ENCODE measurements at regions not wholly inside any gene's neighbourhood (a gene's known extent, or its start where the extent isn't known, plus 50 kb on each side); places are given as distances from the start of the nearest gene placed in this dataset.

GRCh38 chr22:19645391-19645790, 68.9 kb upstream of the SEPTIN5 start:
- peak; percentile 19 for DNase-seq (ENCODE audit: low read depth)
- TF ChIP-seq MYC (IDR thresholded peaks at IDR 0.05; ENCODE audit: low read depth, low read length) (no peak), POLR2A (IDR thresholded peaks at IDR 0.05; ENCODE audit: extremely low read depth, insufficient read length) (no peak), CTCF (IDR thresholded peaks at IDR 0.05; ENCODE audit: low read depth, low read length) (no peak)
- TF ChIP-seq, protein P1, sequence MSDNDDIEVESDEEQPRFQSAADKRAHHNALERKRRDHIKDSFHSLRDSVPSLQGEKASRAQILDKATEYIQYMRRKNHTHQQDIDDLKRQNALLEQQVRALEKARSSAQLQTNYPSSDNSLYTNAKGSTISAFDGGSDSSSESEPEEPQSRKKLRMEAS (IDR thresholded peaks at IDR 0.05; ENCODE audit: low read depth, low read length) = no peak
- no peak overlapping the region for H3K4me3 ChIP-seq (ENCODE audit: low read depth, low read length)

GRCh38 chr22:19645905-19646304, 68.4 kb upstream of the SEPTIN5 start:
- no peak overlapping the region for H3K4me3 ChIP-seq (ENCODE audit: low read depth, low read length)
- TF ChIP-seq, protein P1 (IDR thresholded peaks at IDR 0.05; ENCODE audit: low read depth, low read length) = no peak
- TF ChIP-seq CTCF (IDR thresholded peaks at IDR 0.05; ENCODE audit: low read depth, low read length) = no peak
- TF ChIP-seq MYC (IDR thresholded peaks at IDR 0.05; ENCODE audit: low read depth, low read length) = no peak
- no peak for TF ChIP-seq POLR2A (IDR thresholded peaks at IDR 0.05; ENCODE audit: extremely low read depth, insufficient read length)
- DNase-seq (ENCODE audit: low read depth) = no peak

DNA sequence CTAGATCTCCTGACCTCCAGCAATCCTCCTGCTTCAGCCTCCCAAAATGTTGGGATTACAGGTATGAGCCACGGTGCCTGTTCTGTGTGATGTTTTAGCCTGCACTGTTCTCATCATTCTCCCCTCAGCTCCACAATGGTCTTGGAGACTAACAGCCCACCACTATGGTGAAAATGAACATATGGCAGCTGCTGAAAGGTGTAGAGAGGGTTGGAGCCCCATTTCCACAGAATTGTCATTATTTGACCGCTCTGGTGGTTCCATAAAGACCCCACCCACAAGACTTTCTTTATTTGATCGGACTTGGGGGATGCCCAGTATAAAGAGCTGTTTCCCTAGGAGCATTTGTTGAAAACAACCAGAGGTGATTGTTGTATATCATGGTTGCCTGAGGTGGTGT, 67.9 kb upstream of the SEPTIN5 start:
- DNase-seq (ENCODE audit: low read depth) = no peak
- TF ChIP-seq MYC (IDR thresholded peaks at IDR 0.05; ENCODE audit: low read depth, low read length) = no peak
- TF ChIP-seq CTCF (IDR thresholded peaks at IDR 0.05; ENCODE audit: low read depth, low read length) = no peak
- TF ChIP-seq POLR2A (IDR thresholded peaks at IDR 0.05; ENCODE audit: extremely low read depth, insufficient read length) = no peak
- TF ChIP-seq, protein P1 (IDR thresholded peaks at IDR 0.05; ENCODE audit: low read depth, low read length) = no peak
- no peak overlapping the region for H3K4me3 ChIP-seq (ENCODE audit: low read depth, low read length)

GRCh38 chr22:19648419-19648929, 65.8 kb upstream of the SEPTIN5 start:
- TF ChIP-seq, protein P1 (IDR thresholded peaks at IDR 0.05; ENCODE audit: low read depth, low read length) = no peak
- TF ChIP-seq POLR2A (IDR thresholded peaks at IDR 0.05; ENCODE audit: extremely low read depth, insufficient read length) = no peak
- TF ChIP-seq CTCF (IDR thresholded peaks at IDR 0.05; ENCODE audit: low read depth, low read length) = no peak
- no peak for TF ChIP-seq MYC (IDR thresholded peaks at IDR 0.05; ENCODE audit: low read depth, low read length)
- peak; percentile 37 for DNase-seq (ENCODE audit: low read depth)
- H3K4me3 ChIP-seq (ENCODE audit: low read depth, low read length) = no peak overlapping the region

GRCh38 chr22:19652316-19652715, 62.0 kb upstream of the SEPTIN5 start:
- no peak for DNase-seq (ENCODE audit: low read depth)
- TF ChIP-seq POLR2A (IDR thresholded peaks at IDR 0.05; ENCODE audit: extremely low read depth, insufficient read length) (no peak), MYC (IDR thresholded peaks at IDR 0.05; ENCODE audit: low read depth, low read length) (no peak), CTCF (IDR thresholded peaks at IDR 0.05; ENCODE audit: low read depth, low read length) (no peak)
- TF ChIP-seq, protein P1 (IDR thresholded peaks at IDR 0.05; ENCODE audit: low read depth, low read length) = no peak
- no peak overlapping the region for H3K4me3 ChIP-seq (ENCODE audit: low read depth, low read length)

All from NB4 (cell line).